HL-60 (cell line): ENCODE measurements at regions not wholly inside any gene's neighbourhood (a gene's known extent, or its start where the extent isn't known, plus 50 kb on each side); places are given as distances from the start of the nearest gene placed in this dataset.

Experiments
- CTCF ChIP-seq: IDR thresholded peaks from one replicate; pipeline ENCODE4 v1.5.1; 2011; ENCODE audit warnings: low read length, control low read depth, inconsistent platforms; ENCODE audit not compliant: insufficient read depth
- GABPA ChIP-seq: IDR thresholded peaks from 2 replicates; pipeline ENCODE4 v1.6.1; 2012; ENCODE audit warnings: low read depth
- POLR2AphosphoS5 ChIP-seq: IDR thresholded peaks from 2 replicates; pipeline ENCODE4 v1.6.1; 2012; ENCODE audit warnings: low read depth
- SPI1 ChIP-seq: IDR thresholded peaks from 2 replicates; pipeline ENCODE4 v1.6.1; 2012; ENCODE audit warnings: low read depth, mild to moderate bottlenecking, borderline replicate concordance
- TF ChIP-seq, protein P1 (sequence below): IDR thresholded peaks from 2 replicates; pipeline ENCODE4 v1.6.1; 2012; ENCODE audit warnings: low read depth; ENCODE audit not compliant: insufficient replicate concordance

DNA sequence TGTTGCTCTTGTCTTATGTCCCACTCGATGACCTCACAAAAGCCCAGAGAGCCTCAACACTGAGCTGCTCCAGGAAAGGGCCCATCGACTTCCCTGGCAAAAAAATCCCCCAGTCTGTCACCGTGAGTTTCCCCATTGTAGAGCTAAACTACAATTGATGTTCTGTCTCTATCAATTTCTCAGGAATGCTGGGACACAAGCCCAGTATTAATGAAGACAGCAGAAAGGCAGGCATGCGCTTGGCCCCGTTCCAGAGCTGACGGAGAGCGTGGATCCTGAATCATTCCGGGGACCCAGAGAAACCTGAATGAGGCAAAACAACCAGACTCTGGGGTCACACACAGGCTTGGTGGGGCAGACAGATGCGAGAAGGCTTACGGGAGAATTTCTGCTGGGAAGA is 146.9 kb downstream of the TTC32 start:
- no peak for TF ChIP-seq CTCF
- no peak for TF ChIP-seq GABPA
- no peak for TF ChIP-seq POLR2AphosphoS5
- no peak for TF ChIP-seq SPI1
- TF ChIP-seq, protein P1, sequence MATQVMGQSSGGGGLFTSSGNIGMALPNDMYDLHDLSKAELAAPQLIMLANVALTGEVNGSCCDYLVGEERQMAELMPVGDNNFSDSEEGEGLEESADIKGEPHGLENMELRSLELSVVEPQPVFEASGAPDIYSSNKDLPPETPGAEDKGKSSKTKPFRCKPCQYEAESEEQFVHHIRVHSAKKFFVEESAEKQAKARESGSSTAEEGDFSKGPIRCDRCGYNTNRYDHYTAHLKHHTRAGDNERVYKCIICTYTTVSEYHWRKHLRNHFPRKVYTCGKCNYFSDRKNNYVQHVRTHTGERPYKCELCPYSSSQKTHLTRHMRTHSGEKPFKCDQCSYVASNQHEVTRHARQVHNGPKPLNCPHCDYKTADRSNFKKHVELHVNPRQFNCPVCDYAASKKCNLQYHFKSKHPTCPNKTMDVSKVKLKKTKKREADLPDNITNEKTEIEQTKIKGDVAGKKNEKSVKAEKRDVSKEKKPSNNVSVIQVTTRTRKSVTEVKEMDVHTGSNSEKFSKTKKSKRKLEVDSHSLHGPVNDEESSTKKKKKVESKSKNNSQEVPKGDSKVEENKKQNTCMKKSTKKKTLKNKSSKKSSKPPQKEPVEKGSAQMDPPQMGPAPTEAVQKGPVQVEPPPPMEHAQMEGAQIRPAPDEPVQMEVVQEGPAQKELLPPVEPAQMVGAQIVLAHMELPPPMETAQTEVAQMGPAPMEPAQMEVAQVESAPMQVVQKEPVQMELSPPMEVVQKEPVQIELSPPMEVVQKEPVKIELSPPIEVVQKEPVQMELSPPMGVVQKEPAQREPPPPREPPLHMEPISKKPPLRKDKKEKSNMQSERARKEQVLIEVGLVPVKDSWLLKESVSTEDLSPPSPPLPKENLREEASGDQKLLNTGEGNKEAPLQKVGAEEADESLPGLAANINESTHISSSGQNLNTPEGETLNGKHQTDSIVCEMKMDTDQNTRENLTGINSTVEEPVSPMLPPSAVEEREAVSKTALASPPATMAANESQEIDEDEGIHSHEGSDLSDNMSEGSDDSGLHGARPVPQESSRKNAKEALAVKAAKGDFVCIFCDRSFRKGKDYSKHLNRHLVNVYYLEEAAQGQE = no peak
